Fibroblast of gingiva (primary cell): ENCODE measurements at regions not wholly inside any gene's neighbourhood (a gene's known extent, or its start where the extent isn't known, plus 50 kb on each side); places are given as distances from the start of the nearest gene placed in this dataset.

Source experiments
- DNase-seq: peaks from one replicate; pipeline ENCODE4 v3.0.0-alpha.2; 2011; ENCODE audit warnings: low read depth

DNA sequence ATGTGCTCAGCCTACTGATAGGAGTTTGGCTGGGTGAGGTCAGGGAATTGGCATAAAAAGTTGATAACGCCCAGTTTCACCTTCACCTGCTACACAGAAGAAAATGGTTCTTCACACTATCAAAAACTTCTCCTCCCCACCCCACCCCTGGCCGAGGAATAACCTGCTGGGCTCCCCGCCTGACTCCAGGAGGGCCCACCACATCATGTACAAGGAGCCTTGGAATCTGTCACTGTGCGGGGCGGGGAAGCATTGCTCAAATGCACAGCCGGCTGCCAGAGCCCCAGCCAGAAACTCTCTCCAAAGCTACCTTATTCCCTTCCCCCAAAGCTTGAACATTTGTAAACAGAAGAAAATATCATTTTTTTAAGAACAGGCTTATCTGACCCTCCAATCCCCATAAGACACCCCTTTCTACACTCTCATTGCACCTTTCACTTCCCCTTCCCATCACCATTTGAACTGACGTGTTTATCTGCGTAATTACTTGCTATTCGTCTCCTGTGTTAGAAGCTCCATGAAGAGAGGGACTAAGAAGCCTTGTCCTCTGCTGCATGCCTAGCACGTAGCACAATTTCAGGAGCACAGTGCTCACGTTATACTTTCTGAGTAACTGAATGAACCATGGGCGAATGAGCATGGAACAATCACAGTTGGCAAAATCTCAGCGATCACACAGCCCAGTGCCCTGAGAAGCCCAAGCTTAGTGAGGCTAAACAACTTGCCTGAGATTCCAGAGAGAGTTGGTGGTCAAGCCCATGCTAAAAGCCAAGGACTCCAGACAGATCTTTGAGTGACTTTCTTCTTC, 82.9 kb downstream of the HES1 start:
- no peak for DNase-seq

DNA sequence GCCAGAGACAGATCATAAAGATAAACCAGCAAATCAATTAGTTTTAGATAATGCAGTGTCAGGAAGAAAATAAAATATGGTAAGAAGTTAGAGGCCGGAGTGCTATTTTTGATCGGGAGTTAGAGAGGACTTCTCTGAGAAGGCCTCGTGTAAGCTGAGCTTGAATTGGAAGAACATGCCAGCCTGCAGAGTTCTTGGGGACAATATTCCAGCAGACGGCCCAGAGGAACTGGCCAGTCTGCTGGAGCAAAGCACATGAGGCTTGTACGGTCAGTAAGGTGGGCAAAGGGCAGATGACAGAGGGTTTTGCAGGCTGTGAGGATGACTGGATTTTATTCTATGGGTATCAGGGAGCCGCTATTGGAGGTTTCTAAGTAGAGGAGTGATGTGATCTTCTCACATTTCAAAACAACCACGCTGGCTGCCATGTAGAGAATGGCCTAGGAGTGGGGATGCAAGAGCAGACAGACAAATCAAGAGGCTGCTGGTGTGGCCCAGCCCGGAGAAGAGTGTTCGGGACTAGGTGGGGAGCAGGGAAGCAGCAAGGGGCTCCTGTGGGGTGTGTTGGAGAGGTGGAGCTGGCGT, 84.0 kb downstream of the HES1 start:
- no peak for DNase-seq

DNA sequence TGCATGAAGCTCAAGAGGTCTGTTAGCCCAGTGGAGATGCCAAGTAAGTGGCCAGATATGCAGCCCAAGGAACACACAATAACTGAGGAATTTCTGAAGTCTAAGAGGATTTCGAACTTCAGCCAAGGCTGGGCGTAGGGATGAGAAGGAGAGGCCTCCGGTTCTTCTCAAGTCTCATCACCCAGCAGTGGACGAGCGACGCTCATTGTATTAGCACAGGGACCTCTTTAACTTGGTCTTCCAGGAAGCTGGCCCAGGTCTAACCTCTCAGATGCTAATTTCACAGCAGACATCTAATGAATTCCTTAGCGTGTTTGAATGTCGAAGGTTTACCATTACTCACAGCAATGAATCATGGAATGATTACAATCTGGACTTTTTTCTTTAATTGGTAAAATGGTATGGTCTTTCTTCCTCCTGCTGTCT, 85.0 kb downstream of the HES1 start:
- DNase-seq, result no peak

DNA sequence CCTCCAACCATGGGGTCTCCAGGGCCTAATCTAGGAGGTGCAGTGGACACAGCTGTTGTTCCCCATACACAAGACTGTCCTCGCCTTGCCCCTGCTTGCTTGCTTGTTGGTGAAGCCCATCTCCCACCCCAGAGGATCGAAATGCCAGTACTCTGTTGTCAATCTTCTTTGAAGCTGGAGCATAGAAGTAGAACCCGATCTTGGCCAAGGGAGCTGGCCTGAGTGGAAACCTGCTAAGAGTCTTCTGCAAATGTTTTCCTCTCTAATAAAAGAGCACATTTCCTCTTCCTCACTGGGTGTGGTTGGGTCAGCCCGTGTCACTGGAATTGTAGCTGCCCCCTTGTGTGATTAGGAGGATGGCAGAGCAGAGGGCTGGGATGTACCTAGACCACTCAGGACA, 85.4 kb downstream of the HES1 start:
- no peak for DNase-seq

DNA sequence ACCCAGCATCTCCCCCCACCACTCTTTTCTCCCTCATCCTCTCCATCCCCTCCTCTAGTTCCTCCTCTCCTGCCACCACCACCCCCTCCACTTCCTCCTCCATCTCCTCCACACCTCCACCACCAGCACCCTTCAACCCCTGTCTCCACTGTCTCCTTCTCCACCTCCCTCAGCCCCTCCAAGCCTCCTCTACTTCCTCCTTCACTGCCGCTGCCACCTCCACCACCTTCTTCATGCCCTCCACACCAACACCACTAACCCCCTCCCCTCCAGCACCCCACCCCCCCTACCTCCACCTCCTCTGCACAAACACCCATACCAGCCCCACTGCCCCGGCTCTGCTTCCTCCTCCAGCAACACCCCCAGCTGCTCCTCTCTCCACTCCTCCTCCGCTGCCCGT, 88.0 kb downstream of the HES1 start:
- DNase-seq, result no peak

DNA sequence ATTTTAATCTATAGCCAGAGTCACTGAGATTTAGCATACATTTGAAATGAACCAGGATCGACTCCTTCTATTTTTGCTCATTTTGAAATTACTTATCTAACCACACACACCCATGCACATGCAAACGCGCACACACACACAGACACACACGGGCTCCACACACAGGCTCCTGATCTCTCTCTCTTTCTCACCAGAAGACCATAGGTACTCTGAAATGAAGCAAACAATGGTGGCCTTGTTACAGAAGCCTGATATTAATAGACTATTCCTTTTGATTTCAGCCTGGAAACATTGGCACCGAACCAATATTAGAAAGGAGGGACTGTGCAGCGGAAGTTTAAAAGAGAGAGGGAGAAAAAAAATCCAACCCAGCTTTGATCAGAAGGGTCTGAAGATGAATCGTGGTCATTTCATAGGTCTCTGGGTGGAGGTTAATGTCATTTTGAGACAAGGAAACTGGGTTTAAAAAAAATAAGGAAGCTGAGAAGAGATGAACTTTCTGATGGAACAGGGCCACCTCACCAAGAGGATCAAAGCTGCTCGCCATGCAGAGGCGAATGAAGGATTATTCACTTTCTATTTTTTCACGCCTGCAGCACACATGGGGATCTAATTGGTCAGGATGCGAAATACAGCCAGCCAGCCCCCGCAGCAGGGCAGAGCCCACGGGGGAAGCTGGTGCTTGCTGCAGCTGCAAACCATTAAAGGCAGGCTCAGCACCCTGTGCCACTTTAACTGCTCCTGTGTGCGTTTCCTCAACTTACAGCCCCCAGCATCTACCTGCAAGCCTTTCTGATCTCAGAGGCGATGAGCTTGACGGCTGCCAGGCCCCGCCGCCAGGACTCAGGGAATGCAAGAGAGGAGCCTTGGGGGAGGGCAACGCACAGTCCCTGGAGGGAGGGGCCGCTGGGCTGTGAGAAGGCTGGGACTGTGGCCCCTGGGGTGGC, 88.8 kb downstream of the HES1 start:
- no peak for DNase-seq

DNA sequence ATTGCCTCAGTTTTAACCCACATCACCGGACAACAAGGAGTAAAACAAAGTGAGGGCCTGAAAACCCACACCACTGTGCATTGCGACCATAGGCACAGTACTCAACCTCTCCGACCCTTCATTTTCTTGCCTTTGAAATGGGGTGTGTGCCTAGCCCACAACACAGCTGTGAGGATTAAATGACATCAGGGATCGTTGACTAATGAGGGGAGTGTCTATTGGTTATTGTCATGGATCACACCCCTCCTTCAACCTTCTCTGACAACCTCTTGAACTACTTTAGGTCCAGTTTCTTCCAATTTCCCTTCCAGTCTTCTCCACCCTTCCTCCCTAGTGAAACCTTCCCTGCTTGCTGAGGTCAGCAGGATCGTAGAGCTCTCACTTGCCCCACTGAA, 89.5 kb downstream of the HES1 start:
- no peak for DNase-seq

DNA sequence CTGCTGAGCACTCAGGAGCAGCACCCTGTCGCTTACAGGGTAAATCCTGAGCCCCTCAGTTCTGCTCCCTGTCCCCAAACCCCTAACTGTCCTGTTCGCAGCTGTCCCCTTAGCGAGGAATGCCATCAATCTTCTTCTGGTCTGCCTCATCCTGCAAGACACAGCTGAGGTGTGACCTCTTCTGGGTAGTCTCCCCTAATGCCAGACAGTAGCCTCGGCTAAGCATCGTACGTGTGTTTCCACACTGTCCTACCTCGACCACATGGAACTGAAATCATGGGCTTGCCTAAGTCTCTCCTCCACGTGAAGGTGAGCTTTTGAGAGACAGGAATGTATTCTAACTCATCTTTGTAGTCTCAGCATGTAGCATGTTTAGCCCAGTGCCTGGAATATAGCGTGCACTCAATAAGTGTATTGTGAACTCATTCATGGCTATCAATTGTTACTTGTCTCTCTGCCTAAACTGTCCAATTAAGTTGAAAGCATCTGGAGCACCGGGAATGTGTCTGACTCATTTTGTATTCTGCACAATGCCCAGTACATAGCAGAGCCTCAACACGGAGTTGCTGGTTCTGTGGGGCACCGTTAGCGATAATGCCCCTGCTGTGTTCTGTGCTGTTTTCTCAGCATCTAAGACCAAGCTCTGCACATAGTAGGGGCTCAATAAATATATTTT, 90.2 kb downstream of the HES1 start:
- no peak for DNase-seq

DNA sequence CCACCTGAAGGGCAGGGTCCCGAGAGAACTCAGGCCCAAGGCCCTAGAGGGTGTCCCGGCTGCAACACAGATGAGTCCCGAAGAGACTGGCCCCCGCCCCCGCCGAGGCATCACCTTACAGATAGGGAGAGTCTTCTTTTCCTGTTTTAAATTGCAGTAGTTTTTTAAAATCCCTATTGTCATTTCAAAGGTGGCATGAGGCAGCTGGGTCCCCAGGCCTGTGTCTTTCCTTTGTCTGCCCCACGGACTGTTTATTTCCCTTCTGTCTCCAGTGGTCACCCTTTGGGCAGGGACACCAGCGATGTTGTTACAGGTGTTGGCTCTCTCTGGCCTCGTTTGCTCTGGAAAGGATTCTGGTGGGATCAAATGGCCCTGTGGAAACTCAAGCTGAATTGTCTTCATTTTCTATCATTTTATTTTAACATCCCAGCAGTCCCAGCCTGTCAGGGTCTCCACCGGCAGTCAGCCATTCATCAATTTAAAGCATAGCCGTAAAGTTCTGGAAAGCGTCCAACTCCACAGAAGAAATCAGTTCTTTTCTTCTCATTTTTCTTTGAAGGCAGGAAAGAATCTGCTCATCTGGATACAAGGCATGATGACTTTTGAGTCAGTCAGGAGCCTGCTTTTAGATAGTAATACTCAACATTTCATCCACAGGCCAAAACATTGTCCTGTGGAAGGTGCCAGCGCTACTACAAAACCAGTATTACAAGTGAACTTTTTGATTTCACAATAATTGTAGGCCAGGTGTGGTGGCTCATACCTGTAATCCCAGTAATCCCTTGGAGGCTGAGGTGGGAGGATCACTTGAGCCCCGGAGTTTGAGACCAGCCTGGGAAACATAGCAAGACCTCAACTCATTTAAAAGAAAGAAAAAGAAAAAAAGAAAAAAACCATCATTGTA, 96.2 kb downstream of the HES1 start:
- DNase-seq, result no peak

DNA sequence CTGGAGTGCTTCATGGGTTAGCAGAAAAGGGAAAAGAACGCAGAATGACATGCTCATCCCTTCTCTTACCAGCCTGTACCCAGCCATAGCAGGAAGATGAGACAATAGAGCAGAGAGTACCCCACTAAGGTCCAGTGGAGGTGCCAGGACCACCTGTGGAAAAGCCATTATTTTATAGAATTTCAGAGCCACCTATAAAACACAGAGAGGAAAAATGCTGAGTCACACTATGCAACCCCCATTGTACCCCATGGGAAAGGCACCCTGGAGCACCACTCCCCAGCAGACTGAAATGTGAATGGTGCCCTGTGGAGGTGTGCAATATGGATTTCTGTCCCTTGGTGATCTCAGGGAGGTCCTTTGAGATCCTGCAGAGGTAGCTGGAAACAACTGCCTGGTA, 97.2 kb downstream of the HES1 start:
- no peak for DNase-seq

DNA sequence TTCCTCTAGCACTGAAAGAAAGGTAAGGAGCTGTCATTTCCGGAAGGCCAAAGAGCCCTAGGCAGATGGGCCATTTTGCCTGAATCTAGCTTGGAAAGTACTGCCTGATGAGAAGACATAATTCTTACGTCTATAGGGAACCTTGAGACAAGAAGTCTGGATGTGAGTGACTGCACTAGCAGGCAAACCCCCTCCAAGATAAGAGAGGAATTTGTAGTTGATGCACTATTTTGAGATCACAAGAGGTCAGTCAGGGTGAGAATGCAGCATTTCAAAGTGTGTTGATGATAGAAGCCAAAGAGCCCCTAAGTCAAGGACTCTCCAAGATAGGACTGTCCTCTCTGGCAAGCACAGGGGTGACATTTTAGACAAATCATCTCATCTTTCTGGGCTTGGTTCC, 99.2 kb downstream of the HES1 start:
- DNase-seq, result no peak

DNA sequence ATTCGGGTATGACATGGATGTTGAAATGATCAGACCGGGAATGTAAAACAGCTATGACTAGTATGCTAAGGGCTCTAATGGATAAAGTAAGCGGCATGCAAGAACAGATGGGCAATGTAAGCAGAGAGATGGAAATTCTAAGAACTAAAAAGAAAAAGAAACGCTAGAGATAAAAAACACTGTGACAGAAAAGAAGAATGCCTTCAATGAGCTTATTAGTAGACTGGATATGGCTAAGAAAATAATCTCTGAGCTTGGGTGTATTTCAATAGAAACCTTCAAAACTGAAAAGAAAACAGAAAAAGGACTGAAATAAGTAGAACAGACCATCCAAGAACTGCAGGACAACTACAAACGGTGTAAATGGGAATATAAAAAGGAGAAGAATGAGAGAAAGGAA, 101.2 kb downstream of the HES1 start:
- DNase-seq, result no peak

DNA sequence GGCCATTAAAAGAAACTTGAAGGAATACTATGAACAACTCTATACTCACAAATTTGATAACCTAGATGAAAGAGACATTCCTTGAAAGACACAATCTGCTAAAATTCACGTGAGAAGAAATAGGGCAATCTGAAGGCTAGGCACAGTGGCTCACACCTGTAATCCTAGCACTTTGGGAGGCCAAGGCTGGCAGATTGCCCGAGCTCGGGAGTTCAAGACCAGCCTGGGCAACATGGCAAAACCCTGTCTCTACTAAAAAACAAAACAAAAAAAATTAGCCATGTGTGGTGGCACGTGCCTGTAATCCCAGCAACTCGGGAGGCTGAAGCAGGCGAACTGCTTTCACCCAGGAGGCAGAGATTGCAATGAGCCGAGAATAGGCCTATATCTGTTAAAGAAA, 104.8 kb downstream of the HES1 start:
- DNase-seq, result no peak

DNA sequence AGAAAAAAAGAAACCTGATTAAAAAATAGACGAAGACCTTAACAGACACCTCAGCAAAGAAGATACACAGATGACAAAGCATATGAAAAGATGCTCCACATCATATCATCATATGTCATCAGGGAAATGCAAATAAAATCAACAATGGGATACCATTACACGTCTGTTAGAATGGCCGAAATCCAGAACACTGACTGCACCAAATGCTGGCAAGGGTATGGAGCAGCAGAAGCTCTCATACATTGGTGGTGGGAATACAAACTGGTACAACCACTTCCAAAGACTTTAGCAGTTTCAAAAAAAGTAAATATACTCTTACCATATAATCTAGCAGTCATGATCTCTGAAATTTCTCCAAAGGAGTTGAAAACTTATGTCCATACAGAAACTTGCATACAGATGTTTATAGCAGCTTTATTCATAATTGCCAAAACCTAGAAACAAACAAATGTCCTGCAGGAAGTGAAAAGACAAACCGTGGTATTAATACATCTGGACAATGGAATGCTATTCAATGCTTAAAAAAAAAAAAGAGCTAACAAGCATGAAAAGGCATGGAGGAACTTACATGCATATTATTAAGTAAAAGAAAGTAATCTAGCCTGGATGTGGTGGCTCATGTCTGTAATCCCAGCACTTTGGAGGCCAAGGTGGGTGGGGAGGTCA, 107.4 kb downstream of the HES1 start:
- DNase-seq, result no peak

DNA sequence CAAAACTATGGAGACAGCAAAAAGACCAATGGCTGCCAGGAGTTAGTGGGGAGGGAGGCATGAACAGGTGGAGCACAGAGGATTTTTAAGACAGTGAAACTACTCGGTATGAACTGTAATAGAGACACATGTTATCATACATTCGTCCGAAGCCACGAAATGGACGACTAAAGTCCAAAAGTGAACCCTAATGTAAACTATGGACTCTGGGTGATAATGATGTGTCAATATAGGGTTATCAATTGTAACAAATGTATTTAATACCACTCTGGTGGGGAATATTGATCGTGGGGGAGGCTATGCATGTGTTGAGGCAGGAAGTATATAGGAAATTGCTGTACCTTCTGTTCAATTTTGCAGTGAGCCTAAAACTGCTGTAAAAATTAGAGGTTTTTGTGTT, 107.0 kb downstream of the CPN2 start:
- no peak for DNase-seq

DNA sequence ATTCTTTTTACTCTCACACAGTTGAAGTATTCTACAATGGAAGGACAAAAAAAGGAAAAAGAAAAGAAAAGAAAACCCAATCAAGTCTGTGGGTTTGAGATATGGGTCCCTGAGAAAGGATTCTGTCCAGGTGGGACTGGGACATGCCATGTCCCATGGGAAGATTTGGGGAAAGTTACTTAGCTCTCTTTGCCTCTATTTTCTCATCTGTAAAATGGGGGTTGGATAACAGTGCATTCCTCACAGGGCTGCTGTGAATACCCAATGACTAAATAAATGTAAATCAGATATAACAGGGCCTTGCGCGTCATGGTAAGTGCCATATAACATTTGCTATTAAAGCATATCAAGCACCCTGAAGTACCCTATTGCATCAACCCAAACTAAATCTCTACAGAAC, 105.7 kb downstream of the CPN2 start:
- DNase-seq, result no peak

DNA sequence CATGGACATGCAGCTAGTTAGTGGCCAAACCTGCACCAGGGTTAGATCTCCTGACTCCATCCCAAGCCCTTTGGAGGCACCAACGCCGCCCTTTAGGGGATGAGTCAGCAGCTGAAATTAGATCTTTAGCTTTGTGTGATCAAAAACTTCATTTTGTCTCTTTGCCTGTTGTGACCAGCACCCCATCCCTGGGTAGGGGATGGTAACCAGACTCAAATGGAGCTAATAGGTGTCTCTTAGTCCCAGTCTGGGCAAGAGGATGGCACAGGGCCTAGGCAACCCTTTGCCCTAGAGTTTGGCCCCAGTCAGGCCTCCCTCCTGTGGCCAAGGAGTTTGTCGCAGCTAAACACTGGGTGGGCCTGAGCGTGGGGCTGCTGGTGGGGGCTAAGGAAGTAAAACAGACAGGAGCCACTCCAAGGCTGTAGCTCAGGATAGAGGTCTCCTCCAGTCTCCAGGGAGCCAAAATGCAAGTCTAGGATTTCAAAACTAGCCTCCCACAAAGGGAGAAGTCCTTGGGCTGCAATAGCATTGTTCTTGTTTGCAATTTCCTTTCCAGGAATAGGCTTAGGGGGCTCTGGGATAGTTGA, 105.1 kb downstream of the CPN2 start:
- no peak for DNase-seq

DNA sequence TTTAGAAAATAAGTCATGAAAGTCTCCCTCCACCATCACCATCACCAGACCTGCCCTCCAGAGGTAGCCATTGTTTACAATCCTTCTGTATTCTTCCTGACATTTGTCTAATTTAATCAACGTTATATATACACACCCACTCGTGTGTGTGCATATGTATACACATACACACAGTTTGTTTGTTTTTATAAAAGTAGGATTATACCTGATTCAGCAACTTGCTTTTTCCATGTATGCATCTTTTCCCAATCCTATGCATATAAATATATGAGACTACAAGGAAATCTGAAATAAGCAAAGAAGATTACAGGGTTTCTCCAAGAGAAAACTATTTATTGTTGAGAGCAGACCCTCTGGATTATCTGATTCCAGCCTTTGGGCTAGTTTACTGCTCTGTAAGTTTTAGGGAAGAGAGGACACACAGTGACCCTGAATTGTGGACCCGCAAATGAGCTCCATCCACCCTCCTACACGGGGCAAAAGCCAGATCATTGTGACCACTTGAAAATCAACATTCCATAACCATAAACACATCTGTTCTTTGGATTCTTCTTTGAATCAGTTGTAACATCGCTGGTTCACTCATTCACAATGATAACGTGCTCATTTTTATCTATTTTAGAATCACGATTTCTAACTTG, 104.3 kb downstream of the CPN2 start:
- DNase-seq, result no peak

DNA sequence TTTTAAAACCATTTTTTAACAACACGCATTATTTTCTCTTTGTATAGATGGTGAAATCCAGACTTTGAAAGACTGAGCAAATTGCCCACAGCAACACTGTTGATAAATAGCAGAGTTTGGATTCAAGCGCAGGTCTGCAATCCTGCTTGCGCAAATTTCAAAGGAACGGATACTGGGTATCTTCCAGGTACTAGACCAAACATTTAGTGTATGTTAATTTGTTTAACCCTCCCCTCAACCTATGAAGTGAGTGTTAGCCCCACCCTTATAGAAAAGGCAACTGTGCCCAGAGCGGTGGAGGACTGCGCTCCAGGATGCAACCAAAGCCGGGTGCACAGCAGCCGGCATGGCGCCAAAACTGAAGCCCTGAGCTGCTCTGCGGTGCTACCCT, 103.8 kb downstream of the CPN2 start:
- no peak for DNase-seq
